GM12878 (cell line): ENCODE measurements at regions not wholly inside any gene's neighbourhood (a gene's known extent, or its start where the extent isn't known, plus 50 kb on each side); places are given as distances from the start of the nearest gene placed in this dataset.

ENCODE experiments used
- ATAC-seq: fragments of 200-7000 bp; cut with Tn5 transposase; 3 replicates; pipeline ENCODE4 v1.9.1; 2020; ENCODE audit warnings: mild to moderate bottlenecking, moderate library complexity
- BruUV-seq: library from RNA; stranded (reverse); fragments of 400-500 nt; replicated peaks from 2 replicates; lab custom pipeline; 2021; lab: Mats Ljungman, UMichigan
- CTCF ChIA-PET: fragments of 300-600 bp; sonication (Branson Sonifier 250); formaldehyde crosslinking; extraction: SDS; loops from one replicate; lab custom pipeline; 2021; ENCODE audit warnings: inconsistent platforms; lab: Yijun Ruan, JAX
- POLR2A ChIA-PET: fragments of 350-600 bp; formaldehyde crosslinking; extraction: SDS; loops from one replicate; lab custom pipeline; 2021; ENCODE audit warnings: inconsistent platforms; lab: Charles Lee
- RAD21 ChIA-PET: fragments of 300-600 bp; sonication (Branson Sonifier 250); formaldehyde crosslinking; loops from one replicate; lab custom pipeline; 2023; ENCODE audit warnings: antibody characterized with exemption; ENCODE audit not compliant: unreplicated experiment; lab: Charles Lee
- SMC1A ChIA-PET: fragments of 300-600 bp; sonication (Branson Sonifier 250); formaldehyde crosslinking; loops from one replicate; lab custom pipeline; 2023; ENCODE audit not compliant: unreplicated experiment, uncharacterized antibody; lab: Charles Lee
- DNase-seq: peaks from one replicate; pipeline ENCODE4 v3.0.0-alpha.2; 2011; ENCODE audit warnings: low read depth, low spot score
- FAIRE-seq: peaks from 3 replicates; lab custom pipeline; 2011; peaks lifted over from hg19 to GRCh38; lab: Jason Lieb, UNC
- H2AFZ ChIP-seq: 2 replicates; pipeline ENCODE4 v1.6.0; 2011; ENCODE audit warnings: low read depth, low read length, control low read depth; ENCODE audit not compliant: control insufficient read depth
- H3K27ac ChIP-seq: 2 replicates; pipeline ENCODE4 v1.5.1; 2011; ENCODE audit warnings: control low read depth; ENCODE audit not compliant: control insufficient read depth, insufficient read depth
- H3K27me3 ChIP-seq, 2 experiments: replicated peaks in 1 of 2; 2 replicates each; pipeline versions ENCODE4 v1.6.0 to v1.6.1; 2011; ENCODE audit warnings: low read length in 1 of 2; ENCODE audit not compliant: control insufficient read depth in 2 of 2, insufficient read depth in 2 of 2
- H3K36me3 ChIP-seq, 2 experiments: 2 replicates each; pipeline ENCODE4 v1.5.1; 2011; ENCODE audit warnings: low read length in 1 of 2; ENCODE audit not compliant: control insufficient read depth in 2 of 2, insufficient read depth in 2 of 2
- H3K4me1 ChIP-seq: 2 replicates; pipeline ENCODE4 v1.6.1; 2011; ENCODE audit warnings: mild to moderate bottlenecking, low read length, moderate library complexity, mixed read lengths; ENCODE audit not compliant: control insufficient read depth, insufficient read depth
- H3K4me2 ChIP-seq: 2 replicates; pipeline ENCODE4 v1.6.0; 2011; ENCODE audit warnings: control low read depth; ENCODE audit not compliant: control insufficient read depth, insufficient read depth
- H3K4me3 ChIP-seq: fragments of 200-600 bp; sonication (generic); 2 replicates; pipeline ENCODE4 v1.5.1; 2016
- H3K79me2 ChIP-seq: 2 replicates; pipeline ENCODE4 v1.6.0; 2011; ENCODE audit warnings: low read length; ENCODE audit not compliant: control insufficient read depth, insufficient read depth
- H3K9ac ChIP-seq: 2 replicates; pipeline ENCODE4 v1.8.0; 2011; ENCODE audit warnings: low read length, control low read depth, mixed read lengths; ENCODE audit not compliant: control insufficient read depth, insufficient read depth
- H3K9me3 ChIP-seq: replicated peaks from 3 replicates; pipeline ENCODE4 v1.5.1; 2011; ENCODE audit warnings: mild to moderate bottlenecking, low read length; ENCODE audit not compliant: control insufficient read depth, insufficient read depth
- H4K20me1 ChIP-seq: 2 replicates; pipeline ENCODE4 v1.6.0; 2011; ENCODE audit not compliant: control insufficient read depth, insufficient read depth
- BCL11A ChIP-seq: IDR thresholded peaks from 2 replicates; pipeline ENCODE4 v1.6.1; 2011; ENCODE audit warnings: low read depth, low read length
- GABPA ChIP-seq: IDR thresholded peaks from 2 replicates; pipeline ENCODE4 v1.6.1; 2014; ENCODE audit warnings: antibody characterized with exemption, low read depth, mild to moderate bottlenecking, inconsistent platforms
- KDM1A ChIP-seq: fragments of 200-600 bp; sonication (generic); IDR thresholded peaks from 2 replicates; pipeline ENCODE4 v1.6.1; 2016; ENCODE audit warnings: borderline replicate concordance
- POLR2AphosphoS2 ChIP-seq: IDR thresholded peaks from 2 replicates; pipeline ENCODE4 v1.6.1; 2011; ENCODE audit warnings: low read depth, mild to moderate bottlenecking, low read length, improper control_type of control experiment, moderate library complexity
- RAD21 ChIP-seq: IDR thresholded peaks from 2 replicates; pipeline ENCODE4 v1.6.1; 2011; ENCODE audit warnings: mild to moderate bottlenecking, low read depth, low read length, moderate library complexity; ENCODE audit not compliant: insufficient read depth
- RAD51 ChIP-seq: fragments of 450-650 bp; IDR thresholded peaks from 2 replicates; pipeline ENCODE4 v1.6.1; 2016; ENCODE audit warnings: moderate library complexity, mild to moderate bottlenecking, inconsistent platforms
- SIX5 ChIP-seq: IDR thresholded peaks from 2 replicates; pipeline ENCODE4 v1.6.1; 2011; ENCODE audit warnings: mild to moderate bottlenecking, low read depth, low read length, moderate library complexity; ENCODE audit not compliant: severe bottlenecking
- STAT1 ChIP-seq: fragments of 450-650 bp; conservative IDR thresholded peaks from 2 replicates; pipeline ENCODE4 v1.6.1; 2014; ENCODE audit warnings: antibody characterized with exemption, mild to moderate bottlenecking
- ZNF622 ChIP-seq: fragments of 450-650 bp; IDR thresholded peaks from 2 replicates; pipeline ENCODE4 v1.6.1; 2017; ENCODE audit warnings: mild to moderate bottlenecking, inconsistent platforms
- ZSCAN29 ChIP-seq: fragments of 450-650 bp; IDR thresholded peaks from 2 replicates; pipeline ENCODE4 v1.6.1; 2017; ENCODE audit warnings: mild to moderate bottlenecking, moderate library complexity
- WGBS: methylation state at CpG from one replicate; pipeline ENCODE4 v1.1.6; 2016; ENCODE audit warnings: low lambda C conversion rate; ENCODE audit not compliant: insufficient replicate concordance, insufficient coverage; ENCODE audit errors: missing lambda C conversion rate; 5-methylcytosine and 5-hydroxymethylcytosine counted together
- in situ Hi-C: fragments of 300-500 bp; cut with MboI; formaldehyde crosslinking; loops from 9 replicates; pipeline ENCODE4 v1.14.3; 2018; ENCODE audit warnings: mixed read lengths
- intact Hi-C: fragments of 100-400 bp; cut with micrococcal nuclease; formaldehyde crosslinking; loops from one replicate; pipeline ENCODE4 v1.14.2; 2022; ENCODE audit not compliant: unreplicated experiment
- TF ChIP-seq, protein P1 (sequence below): fragments of 450-650 bp; IDR thresholded peaks from 2 replicates; pipeline ENCODE4 v1.6.1; 2017; ENCODE audit warnings: low read depth, mild to moderate bottlenecking, moderate library complexity
- TF ChIP-seq, protein P2 (sequence below): fragments of 450-650 bp; IDR thresholded peaks from 2 replicates; pipeline ENCODE4 v1.6.1; 2017; ENCODE audit warnings: mild to moderate bottlenecking

DNA sequence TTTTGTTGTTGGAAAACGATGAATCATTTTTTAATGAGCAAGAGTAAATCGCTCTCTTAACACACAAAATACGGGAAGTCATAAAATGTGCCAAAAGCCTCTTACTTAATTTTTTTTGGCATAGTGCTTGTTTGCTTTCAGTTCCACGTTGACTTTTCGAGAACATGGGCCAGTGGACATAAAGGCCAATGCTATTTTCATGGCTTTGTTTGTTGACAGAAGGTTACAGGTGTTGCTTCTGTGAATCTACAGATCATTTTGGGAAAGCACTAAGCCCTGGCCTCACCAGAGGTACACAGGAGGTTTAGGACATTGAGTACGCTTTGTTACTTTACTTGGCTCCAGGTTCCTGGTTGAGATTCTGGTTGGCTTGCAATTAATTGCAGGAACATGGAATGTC lies 199.4 kb upstream of the HMCN1 start:
- DNase-seq (no peak), ATAC-seq (no peak), FAIRE-seq (no peak)
- TF ChIP-seq KDM1A (no peak), STAT1 (no peak), RAD21 (no peak), RAD51 (no peak), SIX5 (no peak), POLR2AphosphoS2 (no peak), GABPA (no peak), BCL11A (no peak), ZSCAN29 (no peak), ZNF622 (no peak)
- TF ChIP-seq, protein P1, sequence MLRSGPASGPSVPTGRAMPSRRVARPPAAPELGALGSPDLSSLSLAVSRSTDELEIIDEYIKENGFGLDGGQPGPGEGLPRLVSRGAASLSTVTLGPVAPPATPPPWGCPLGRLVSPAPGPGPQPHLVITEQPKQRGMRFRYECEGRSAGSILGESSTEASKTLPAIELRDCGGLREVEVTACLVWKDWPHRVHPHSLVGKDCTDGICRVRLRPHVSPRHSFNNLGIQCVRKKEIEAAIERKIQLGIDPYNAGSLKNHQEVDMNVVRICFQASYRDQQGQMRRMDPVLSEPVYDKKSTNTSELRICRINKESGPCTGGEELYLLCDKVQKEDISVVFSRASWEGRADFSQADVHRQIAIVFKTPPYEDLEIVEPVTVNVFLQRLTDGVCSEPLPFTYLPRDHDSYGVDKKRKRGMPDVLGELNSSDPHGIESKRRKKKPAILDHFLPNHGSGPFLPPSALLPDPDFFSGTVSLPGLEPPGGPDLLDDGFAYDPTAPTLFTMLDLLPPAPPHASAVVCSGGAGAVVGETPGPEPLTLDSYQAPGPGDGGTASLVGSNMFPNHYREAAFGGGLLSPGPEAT = no peak
- TF ChIP-seq, protein P2, sequence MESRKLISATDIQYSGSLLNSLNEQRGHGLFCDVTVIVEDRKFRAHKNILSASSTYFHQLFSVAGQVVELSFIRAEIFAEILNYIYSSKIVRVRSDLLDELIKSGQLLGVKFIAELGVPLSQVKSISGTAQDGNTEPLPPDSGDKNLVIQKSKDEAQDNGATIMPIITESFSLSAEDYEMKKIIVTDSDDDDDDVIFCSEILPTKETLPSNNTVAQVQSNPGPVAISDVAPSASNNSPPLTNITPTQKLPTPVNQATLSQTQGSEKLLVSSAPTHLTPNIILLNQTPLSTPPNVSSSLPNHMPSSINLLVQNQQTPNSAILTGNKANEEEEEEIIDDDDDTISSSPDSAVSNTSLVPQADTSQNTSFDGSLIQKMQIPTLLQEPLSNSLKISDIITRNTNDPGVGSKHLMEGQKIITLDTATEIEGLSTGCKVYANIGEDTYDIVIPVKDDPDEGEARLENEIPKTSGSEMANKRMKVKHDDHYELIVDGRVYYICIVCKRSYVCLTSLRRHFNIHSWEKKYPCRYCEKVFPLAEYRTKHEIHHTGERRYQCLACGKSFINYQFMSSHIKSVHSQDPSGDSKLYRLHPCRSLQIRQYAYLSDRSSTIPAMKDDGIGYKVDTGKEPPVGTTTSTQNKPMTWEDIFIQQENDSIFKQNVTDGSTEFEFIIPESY = no peak
- H3K9me3 ChIP-seq = no peaks in the 10 kb centered on the region; the same call in 2 of the 3 replicates
- WGBS = 49% methylated on average over 6 of the region's 6 CpGs
- in situ Hi-C loops (no loop called here), intact Hi-C loops (no loop called here)
- ChIA-PET SMC1A (no interaction called here), CTCF (no interaction called here), POLR2A (no interaction called here), RAD21 (no interaction called here)
- H2AFZ ChIP-seq = no peak overlapping the region
- no peak overlapping the region for H3K4me2 ChIP-seq
- no peak overlapping the region for H3K27ac ChIP-seq
- H3K79me2 ChIP-seq = no peaks in the 10 kb centered on the region
- H3K36me3 ChIP-seq = no peaks in the 10 kb centered on the region
- H3K4me1 ChIP-seq = no peaks in the 10 kb centered on the region
- no peak overlapping the region for H3K9ac ChIP-seq
- H3K27me3 ChIP-seq = no peaks in the 10 kb centered on the region
- no peaks in the 10 kb centered on the region for H4K20me1 ChIP-seq
- no peak overlapping the region for H3K4me3 ChIP-seq
- no TSS peak for BruUV-seq
